Osteoblast (primary cell): ENCODE measurements at regions not wholly inside any gene's neighbourhood (a gene's known extent, or its start where the extent isn't known, plus 50 kb on each side); places are given as distances from the start of the nearest gene placed in this dataset.

ENCODE experiments used
- DNase-seq: peaks from one replicate; pipeline ENCODE4 v3.0.0; 2011; ENCODE audit warnings: low spot score, mixed read lengths; ENCODE audit not compliant: insufficient read length; ENCODE audit errors: missing footprints
- H2AFZ ChIP-seq: 2 replicates; pipeline ENCODE4 v1.6.0; 2011; ENCODE audit warnings: mild to moderate bottlenecking, low read length
- H3K27ac ChIP-seq: 2 replicates; pipeline ENCODE4 v1.5.1; 2011; ENCODE audit warnings: mild to moderate bottlenecking, low read depth, low read length, moderate library complexity
- H3K27me3 ChIP-seq: 2 replicates; pipeline ENCODE4 v1.6.0; 2012; ENCODE audit warnings: mild to moderate bottlenecking, control low read depth, inconsistent platforms, low read length, moderate library complexity; ENCODE audit not compliant: insufficient read depth
- H3K36me3 ChIP-seq: 2 replicates; pipeline ENCODE4 v1.5.1; 2011; ENCODE audit warnings: mild to moderate bottlenecking, low read length, control low read depth, moderate library complexity; ENCODE audit not compliant: insufficient read depth
- H3K4me1 ChIP-seq: 2 replicates; pipeline ENCODE4 v1.5.1; 2011; ENCODE audit warnings: mild to moderate bottlenecking, low read length, control low read depth, moderate library complexity; ENCODE audit not compliant: insufficient read depth
- H3K4me2 ChIP-seq: 2 replicates; pipeline ENCODE4 v1.6.0; 2011; ENCODE audit warnings: mild to moderate bottlenecking, low read length; ENCODE audit not compliant: insufficient read depth
- H3K4me3 ChIP-seq: fragments of 200-600 bp; sonication (generic); 3 replicates; pipeline ENCODE4 v1.5.1; 2012; ENCODE audit warnings: mild to moderate bottlenecking, low read length, inconsistent platforms; ENCODE audit not compliant: insufficient read depth
- H3K79me2 ChIP-seq: 2 replicates; pipeline ENCODE4 v1.6.0; 2012; ENCODE audit warnings: mild to moderate bottlenecking, low read length, control low read depth, inconsistent platforms; ENCODE audit not compliant: insufficient read depth
- H3K9me3 ChIP-seq: 2 replicates; pipeline ENCODE4 v1.5.1; 2011; ENCODE audit warnings: low read depth, low read length, control low read depth
- H4K20me1 ChIP-seq: 2 replicates; pipeline ENCODE4 v1.6.0; 2012; ENCODE audit warnings: mild to moderate bottlenecking, low read length, control low read depth; ENCODE audit not compliant: insufficient read depth
- TF ChIP-seq, protein P1 (sequence below): IDR thresholded peaks from 2 replicates; pipeline ENCODE4 v1.5.1; 2011; ENCODE audit warnings: mild to moderate bottlenecking, low read depth, low read length, moderate library complexity; ENCODE audit errors: extremely low read depth

DNA sequence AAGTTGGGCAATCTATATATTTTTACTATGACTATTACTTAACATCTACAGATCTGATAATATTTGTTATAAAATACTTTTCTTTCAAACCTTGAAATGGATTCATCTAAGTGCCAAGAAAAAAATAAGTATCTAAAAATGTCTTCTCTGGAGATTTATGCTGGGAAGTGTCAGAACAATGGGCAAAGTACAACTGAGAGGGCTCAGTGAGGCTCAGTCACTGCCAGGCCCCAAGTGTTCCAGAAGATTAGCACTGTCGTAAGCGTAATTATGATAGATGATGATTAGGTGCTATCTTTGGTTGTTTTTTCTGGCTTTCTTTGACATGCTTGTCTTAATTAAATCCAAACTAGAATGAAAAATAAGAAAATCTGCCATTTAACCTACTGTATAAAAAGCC is 72.2 kb upstream of the ADAMTS19 start:
- Histone ChIP-seq H3K36me3 (no peaks in the 10 kb centered on the region), H3K27ac (no peak overlapping the region), H2AFZ (no peak overlapping the region), H3K4me3 (no peak overlapping the region), H3K79me2 (no peaks in the 10 kb centered on the region), H4K20me1 (no peaks in the 10 kb centered on the region), H3K4me1 (no peaks in the 10 kb centered on the region), H3K9me3 (no peaks in the 10 kb centered on the region), H3K4me2 (no peak overlapping the region), H3K27me3 (no peaks in the 10 kb centered on the region)
- no peak for DNase-seq
- TF ChIP-seq, protein P1, sequence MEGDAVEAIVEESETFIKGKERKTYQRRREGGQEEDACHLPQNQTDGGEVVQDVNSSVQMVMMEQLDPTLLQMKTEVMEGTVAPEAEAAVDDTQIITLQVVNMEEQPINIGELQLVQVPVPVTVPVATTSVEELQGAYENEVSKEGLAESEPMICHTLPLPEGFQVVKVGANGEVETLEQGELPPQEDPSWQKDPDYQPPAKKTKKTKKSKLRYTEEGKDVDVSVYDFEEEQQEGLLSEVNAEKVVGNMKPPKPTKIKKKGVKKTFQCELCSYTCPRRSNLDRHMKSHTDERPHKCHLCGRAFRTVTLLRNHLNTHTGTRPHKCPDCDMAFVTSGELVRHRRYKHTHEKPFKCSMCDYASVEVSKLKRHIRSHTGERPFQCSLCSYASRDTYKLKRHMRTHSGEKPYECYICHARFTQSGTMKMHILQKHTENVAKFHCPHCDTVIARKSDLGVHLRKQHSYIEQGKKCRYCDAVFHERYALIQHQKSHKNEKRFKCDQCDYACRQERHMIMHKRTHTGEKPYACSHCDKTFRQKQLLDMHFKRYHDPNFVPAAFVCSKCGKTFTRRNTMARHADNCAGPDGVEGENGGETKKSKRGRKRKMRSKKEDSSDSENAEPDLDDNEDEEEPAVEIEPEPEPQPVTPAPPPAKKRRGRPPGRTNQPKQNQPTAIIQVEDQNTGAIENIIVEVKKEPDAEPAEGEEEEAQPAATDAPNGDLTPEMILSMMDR = no peak

DNA sequence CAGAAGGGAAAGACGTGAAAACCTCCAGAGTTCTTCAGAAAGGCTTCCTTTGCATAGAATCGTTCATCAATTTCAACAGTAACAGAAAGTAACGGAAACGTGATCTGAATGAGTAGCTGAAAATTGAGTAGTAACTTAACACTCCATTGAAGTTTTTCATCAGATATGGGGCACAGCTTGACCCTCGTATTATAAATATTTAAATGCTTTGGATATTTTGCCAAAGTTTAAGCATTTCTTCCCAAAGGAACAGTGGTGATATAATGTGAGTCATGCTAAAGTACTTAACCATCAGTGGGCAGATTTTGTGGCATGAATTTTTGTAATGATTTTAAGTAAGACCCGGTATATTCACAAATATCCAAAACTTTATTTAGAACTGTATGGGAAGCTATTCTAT is 67.4 kb upstream of the ADAMTS19 start:
- Histone ChIP-seq H2AFZ (no peak overlapping the region), H3K4me2 (no peak overlapping the region), H3K4me3 (no peak overlapping the region), H4K20me1 (no peaks in the 10 kb centered on the region), H3K4me1 (no peaks in the 10 kb centered on the region), H3K36me3 (no peaks in the 10 kb centered on the region), H3K27ac (no peak overlapping the region), H3K79me2 (no peaks in the 10 kb centered on the region), H3K9me3 (no peaks in the 10 kb centered on the region), H3K27me3 (no peaks in the 10 kb centered on the region)
- DNase-seq = no peak
- TF ChIP-seq, protein P1 = no peak

DNA sequence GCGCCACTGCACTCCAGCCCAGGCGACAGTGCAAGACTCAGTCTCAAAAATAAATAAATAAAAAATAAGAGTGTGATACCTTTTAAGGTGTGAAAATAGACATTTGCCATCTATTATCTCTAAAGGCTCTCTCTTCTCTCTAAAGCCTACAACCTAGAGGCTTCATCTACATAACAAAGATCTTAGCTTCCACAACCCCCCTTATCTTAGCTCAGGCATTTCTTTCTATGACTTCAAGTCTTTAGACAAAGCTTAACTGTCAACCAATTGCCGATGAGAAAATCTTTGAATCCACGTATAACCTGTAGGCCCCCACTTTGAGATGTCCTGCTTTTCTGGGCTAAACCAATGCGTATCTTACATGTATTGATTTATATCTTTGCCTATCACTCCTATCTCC is 64.9 kb upstream of the ADAMTS19 start:
- Histone ChIP-seq H3K27me3 (no peaks in the 10 kb centered on the region), H3K9me3 (no peaks in the 10 kb centered on the region), H3K4me1 (no peaks in the 10 kb centered on the region), H3K79me2 (no peaks in the 10 kb centered on the region), H4K20me1 (no peaks in the 10 kb centered on the region), H3K4me3 (no peak overlapping the region), H3K27ac (no peak overlapping the region), H2AFZ (no peak overlapping the region), H3K4me2 (no peak overlapping the region), H3K36me3 (no peaks in the 10 kb centered on the region)
- TF ChIP-seq, protein P1 = no peak
- DNase-seq = no peak

- H2AFZ ChIP-seq = no peak overlapping the region
- H3K4me1 ChIP-seq = no peaks in the 10 kb centered on the region
- TF ChIP-seq, protein P1 = no peak
- no peaks in the 10 kb centered on the region for H3K36me3 ChIP-seq
- H3K9me3 ChIP-seq = no peaks in the 10 kb centered on the region
- no peaks in the 10 kb centered on the region for H3K27me3 ChIP-seq
- DNase-seq = peak; percentile 65
- no peak overlapping the region for H3K4me2 ChIP-seq
- H3K79me2 ChIP-seq = no peaks in the 10 kb centered on the region
- no peak overlapping the region for H3K27ac ChIP-seq
- no peaks in the 10 kb centered on the region for H4K20me1 ChIP-seq
- no peak overlapping the region for H3K4me3 ChIP-seq
These were observed 61.9 kb upstream of the ADAMTS19 start for GRCh38 chr5:129398026-129398678.
